ENCODE measurements at regions not wholly inside any gene's neighbourhood (a gene's known extent, or its start where the extent isn't known, plus 50 kb on each side); places are given as distances from the start of the nearest gene placed in this dataset.
"Not testable (repeated sequence)": the region's sequence is repeated elsewhere in the genome, so short reads cannot be mapped to it uniquely, and the experiment has no call there.

- no peak for DNase-seq (ENCODE audit: extremely low read depth, low read depth)
Measured at GRCh38 chr6:131488780-131489179, 84.2 kb upstream of the ARG1 start.

- no peak for DNase-seq (ENCODE audit: extremely low read depth, low read depth)
Measured at GRCh38 chr6:131490441-131490840, 82.6 kb upstream of the ARG1 start.

GRCh38 chr6:131492932-131493573 lies 80.0 kb upstream of the ARG1 start:
- DNase-seq (ENCODE audit: extremely low read depth, low read depth), result no peak

- DNase-seq (ENCODE audit: extremely low read depth, low read depth), result not testable (repeated sequence)
Measured at GRCh38 chr6:131504387-131504786, 68.6 kb upstream of the ARG1 start.

GRCh38 chr6:131510094-131510493 lies 62.9 kb upstream of the ARG1 start:
- no peak for DNase-seq (ENCODE audit: extremely low read depth, low read depth)

GRCh38 chr6:131510591-131510990 lies 62.4 kb upstream of the ARG1 start:
- DNase-seq (ENCODE audit: extremely low read depth, low read depth), result no peak

GRCh38 chr6:131519670-131520436 lies 53.2 kb upstream of the ARG1 start:
- peak; percentile 30 for DNase-seq (ENCODE audit: extremely low read depth, low read depth)
